H9 (cell line): ENCODE measurements at regions not wholly inside any gene's neighbourhood (a gene's known extent, or its start where the extent isn't known, plus 50 kb on each side); places are given as distances from the start of the nearest gene placed in this dataset.

Source experiments
- DNase-seq: peaks from one replicate; pipeline ENCODE4 v3.0.0-alpha.2; 2017
- H2AFZ ChIP-seq: one replicate; pipeline ENCODE4 v1.6.1; 2013; ENCODE audit warnings: mild to moderate bottlenecking, low read length, control low read depth, moderate library complexity
- H2AK5ac ChIP-seq: 2 replicates; pipeline ENCODE4 v1.6.1; 2013; ENCODE audit warnings: low read length, control low read depth, mixed read lengths; ENCODE audit not compliant: insufficient read length
- H2BK120ac ChIP-seq: one replicate; pipeline ENCODE4 v1.6.1; 2013; ENCODE audit warnings: low read depth, mild to moderate bottlenecking, low read length, control low read depth, inconsistent platforms; ENCODE audit not compliant: poor library complexity, severe bottlenecking
- H2BK12ac ChIP-seq: 2 replicates; pipeline ENCODE4 v1.6.1; 2013; ENCODE audit warnings: low read length, control low read depth, mixed read lengths, low read depth; ENCODE audit not compliant: insufficient read length
- H2BK15ac ChIP-seq: 2 replicates; pipeline ENCODE4 v1.6.1; 2013; ENCODE audit warnings: low read depth, low read length, control low read depth
- H2BK20ac ChIP-seq: one replicate; pipeline ENCODE4 v1.6.1; 2013; ENCODE audit warnings: low read depth, mild to moderate bottlenecking, low read length, control low read depth, inconsistent platforms; ENCODE audit not compliant: poor library complexity, severe bottlenecking
- H2BK5ac ChIP-seq: 2 replicates; pipeline ENCODE4 v1.6.1; 2013; ENCODE audit warnings: low read length, control low read depth, mixed read lengths; ENCODE audit not compliant: insufficient read length
- H3K14ac ChIP-seq: 2 replicates; pipeline ENCODE4 v1.6.1; 2013; ENCODE audit warnings: low read length, control low read depth; ENCODE audit not compliant: insufficient read depth
- H3K18ac ChIP-seq: 2 replicates; pipeline ENCODE4 v1.6.1; 2013; ENCODE audit warnings: low read depth, mild to moderate bottlenecking, mixed read lengths, low read length, control low read depth; ENCODE audit not compliant: insufficient read length
- H3K23ac ChIP-seq: 2 replicates; pipeline ENCODE4 v1.6.1; 2013; ENCODE audit warnings: low read length, control low read depth, mixed read lengths, low read depth; ENCODE audit not compliant: insufficient read length
- H3K23me2 ChIP-seq: 2 replicates; pipeline ENCODE4 v1.6.1; 2013; ENCODE audit warnings: low read depth, mild to moderate bottlenecking, mixed read lengths, low read length, control low read depth; ENCODE audit not compliant: insufficient read length, poor library complexity, severe bottlenecking
- H3K27ac ChIP-seq: 2 replicates; pipeline ENCODE4 v1.5.1; 2013; ENCODE audit warnings: low read length, control low read depth, mixed read lengths, low read depth; ENCODE audit not compliant: insufficient read length
- H3K27me3 ChIP-seq: 2 replicates; pipeline ENCODE4 v1.6.1; 2013; ENCODE audit warnings: low read length, control low read depth, inconsistent platforms; ENCODE audit not compliant: insufficient read depth
- H3K4ac ChIP-seq: 2 replicates; pipeline ENCODE4 v1.6.1; 2013; ENCODE audit warnings: low read depth, mild to moderate bottlenecking, control low read depth, inconsistent platforms, low read length, moderate library complexity
- H3K4me1 ChIP-seq: 2 replicates; pipeline ENCODE4 v1.6.1; 2013; ENCODE audit warnings: low read length, control low read depth, inconsistent platforms; ENCODE audit not compliant: insufficient read depth
- H3K4me2 ChIP-seq: 2 replicates; pipeline ENCODE4 v1.6.1; 2013; ENCODE audit warnings: low read length, control low read depth, mixed read lengths; ENCODE audit not compliant: insufficient read length, insufficient read depth
- H3K56ac ChIP-seq: 2 replicates; pipeline ENCODE4 v1.6.1; 2013; ENCODE audit warnings: low read depth, mild to moderate bottlenecking, mixed read lengths, low read length, control low read depth; ENCODE audit not compliant: insufficient read length
- H3K79me1 ChIP-seq: 2 replicates; pipeline ENCODE4 v1.6.1; 2013; ENCODE audit warnings: low read depth, mild to moderate bottlenecking, moderate library complexity, low read length, control low read depth, inconsistent platforms; ENCODE audit not compliant: insufficient read depth, poor library complexity, severe bottlenecking
- H3K79me2 ChIP-seq: 2 replicates; pipeline ENCODE4 v1.6.1; 2013; ENCODE audit warnings: low read length, control low read depth, inconsistent platforms; ENCODE audit not compliant: insufficient read depth
- H3K9ac ChIP-seq: 2 replicates; pipeline ENCODE4 v1.6.1; 2013; ENCODE audit warnings: low read length, control low read depth, mixed read lengths; ENCODE audit not compliant: insufficient read length; ENCODE audit errors: extremely low read depth
- H3K9me3 ChIP-seq: one replicate; pipeline ENCODE4 v1.6.1; 2013; ENCODE audit warnings: low read depth, low read length, inconsistent platforms; ENCODE audit not compliant: control insufficient read depth
- H3T11ph ChIP-seq: one replicate; pipeline ENCODE4 v1.6.1; 2013; ENCODE audit warnings: mild to moderate bottlenecking, low read length, control low read depth, inconsistent platforms
- H4K20me1 ChIP-seq: one replicate; pipeline ENCODE4 v1.6.1; 2013; ENCODE audit not compliant: control insufficient read depth, insufficient read length, insufficient read depth
- H4K5ac ChIP-seq: 2 replicates; pipeline ENCODE4 v1.6.1; 2013; ENCODE audit warnings: low read depth, mild to moderate bottlenecking, mixed read lengths, low read length, control low read depth; ENCODE audit not compliant: insufficient read length
- H4K8ac ChIP-seq: replicated peaks from 2 replicates; pipeline ENCODE4 v1.6.1; 2013; ENCODE audit warnings: low read length, control low read depth, mixed read lengths, low read depth; ENCODE audit not compliant: insufficient read length
- H4K91ac ChIP-seq: 2 replicates; pipeline ENCODE4 v1.6.1; 2013; ENCODE audit warnings: low read depth, mild to moderate bottlenecking, moderate library complexity, mixed read lengths, low read length, control low read depth; ENCODE audit not compliant: insufficient read length
- H3K27ac Mint-ChIP-seq, 3 experiments: 2 replicates in 2 of 3; 3 replicates in 1 of 3; pipeline ENCODE4 v1.8.0; 2020 to 2021; ENCODE audit warnings: mixed read lengths in 3 of 3, mild to moderate bottlenecking in 1 of 3, moderate library complexity in 1 of 3
- H3K27me3 Mint-ChIP-seq: 2 replicates; pipeline ENCODE4 v1.8.0; 2021; ENCODE audit warnings: low read depth, mild to moderate bottlenecking, moderate library complexity, mixed read lengths
- H3K36me3 Mint-ChIP-seq, 3 experiments: 2 replicates in 2 of 3; 3 replicates in 1 of 3; pipeline ENCODE4 v1.8.0; 2020 to 2021; ENCODE audit warnings: low read depth in 3 of 3, mixed read lengths in 3 of 3; ENCODE audit not compliant: insufficient read depth in 1 of 3
- H3K4me1 Mint-ChIP-seq, 2 experiments: 2 replicates each; pipeline ENCODE4 v1.8.0; 2020; ENCODE audit warnings: mixed read lengths in 2 of 2
- H3K4me3 Mint-ChIP-seq, 2 experiments: 2 replicates in 1 of 2; 3 replicates in 1 of 2; pipeline ENCODE4 v1.8.0; 2020 to 2021; ENCODE audit warnings: mild to moderate bottlenecking in 2 of 2, mixed read lengths in 2 of 2, moderate library complexity in 1 of 2
- H3K9me3 Mint-ChIP-seq, 2 experiments: 2 replicates in 1 of 2; 3 replicates in 1 of 2; pipeline ENCODE4 v1.8.0; 2020; ENCODE audit warnings: mild to moderate bottlenecking in 2 of 2, mixed read lengths in 2 of 2, moderate library complexity in 1 of 2
- WGBS: extraction: QIAGEN DNeasy Blood & Tissue Kit; methylation state at CpG from one replicate; pipeline ENCODE4 v1.1.7; 2013; ENCODE audit warnings: missing lambda C conversion rate, low lambda C conversion rate, mixed read lengths; ENCODE audit not compliant: insufficient read length; ENCODE audit errors: extremely low coverage; 5-methylcytosine and 5-hydroxymethylcytosine counted together
- TF ChIP-seq, protein P1 (sequence below): fragments of 200-600 bp; sonication (generic); conservative IDR thresholded peaks from 3 replicates; pipeline ENCODE4 v1.8.0; 2021; ENCODE audit warnings: antibody characterized with exemption, mild to moderate bottlenecking

DNA sequence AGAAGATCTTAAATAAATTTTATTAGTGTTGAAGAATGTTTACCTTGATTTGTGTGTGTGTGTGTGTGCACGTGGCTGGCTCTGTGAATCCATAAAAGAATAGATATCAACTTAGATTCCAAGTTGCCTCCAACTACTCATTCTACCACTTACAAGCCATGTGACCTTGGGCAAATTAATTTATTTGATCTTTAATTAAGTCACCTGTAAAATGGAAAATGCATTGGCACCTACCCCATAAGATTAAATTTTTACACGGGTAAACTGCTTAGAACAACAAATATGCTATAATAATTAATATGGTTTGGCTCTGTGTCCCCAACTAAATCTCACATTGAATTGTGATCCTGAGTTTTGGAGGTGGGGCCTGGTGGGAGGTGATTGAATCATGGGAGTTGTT lies 604.9 kb upstream of the NRG3 start:
- Histone ChIP-seq H2AK5ac (no peak overlapping the region), H2BK12ac (no peak overlapping the region), H3K79me1 (no peaks in the 10 kb centered on the region), H2BK15ac (no peak overlapping the region), H3K14ac (no peak overlapping the region), H3K9ac (no peak overlapping the region), H2BK5ac (no peak overlapping the region), H3K23ac (no peak overlapping the region), H3K27me3 (no peaks in the 10 kb centered on the region), H3K27ac (no peak overlapping the region), H3K4me2 (no peak overlapping the region), H4K91ac (no peak overlapping the region), H2BK120ac (no peak overlapping the region), H4K5ac (no peak overlapping the region), H3T11ph (no peak overlapping the region), H3K23me2 (no peaks in the 10 kb centered on the region), H2AFZ (no peak overlapping the region), H4K20me1 (no peaks in the 10 kb centered on the region), H3K56ac (no peak overlapping the region), H2BK20ac (no peak overlapping the region), H3K9me3 (no peaks in the 10 kb centered on the region), H3K4me1 (no peaks in the 10 kb centered on the region), H3K79me2 (no peaks in the 10 kb centered on the region), H3K4ac (no peak overlapping the region), H4K8ac (no peak overlapping the region), H3K18ac (no peak overlapping the region)
- DNase-seq, result no peak
- H3K4me1 Mint-ChIP-seq, result no peaks in the 10 kb centered on the region; a peak in 1 of 4 replicates
- H3K9me3 Mint-ChIP-seq, result peaks cover 5 to 9% of the 10 kb centered on the region in 2 experiments
- no peaks in the 10 kb centered on the region for H3K27me3 Mint-ChIP-seq
- WGBS, result no CpG with 5 or more reads among the region's 2 CpGs
- H3K27ac Mint-ChIP-seq, result no peak overlapping the region
- no peak overlapping the region for H3K4me3 Mint-ChIP-seq
- H3K36me3 Mint-ChIP-seq, result peaks cover 2 to 12% (median 3%) of the 10 kb centered on the region in 3 experiments; a peak in 6 of 7 replicates
- TF ChIP-seq, protein P1, sequence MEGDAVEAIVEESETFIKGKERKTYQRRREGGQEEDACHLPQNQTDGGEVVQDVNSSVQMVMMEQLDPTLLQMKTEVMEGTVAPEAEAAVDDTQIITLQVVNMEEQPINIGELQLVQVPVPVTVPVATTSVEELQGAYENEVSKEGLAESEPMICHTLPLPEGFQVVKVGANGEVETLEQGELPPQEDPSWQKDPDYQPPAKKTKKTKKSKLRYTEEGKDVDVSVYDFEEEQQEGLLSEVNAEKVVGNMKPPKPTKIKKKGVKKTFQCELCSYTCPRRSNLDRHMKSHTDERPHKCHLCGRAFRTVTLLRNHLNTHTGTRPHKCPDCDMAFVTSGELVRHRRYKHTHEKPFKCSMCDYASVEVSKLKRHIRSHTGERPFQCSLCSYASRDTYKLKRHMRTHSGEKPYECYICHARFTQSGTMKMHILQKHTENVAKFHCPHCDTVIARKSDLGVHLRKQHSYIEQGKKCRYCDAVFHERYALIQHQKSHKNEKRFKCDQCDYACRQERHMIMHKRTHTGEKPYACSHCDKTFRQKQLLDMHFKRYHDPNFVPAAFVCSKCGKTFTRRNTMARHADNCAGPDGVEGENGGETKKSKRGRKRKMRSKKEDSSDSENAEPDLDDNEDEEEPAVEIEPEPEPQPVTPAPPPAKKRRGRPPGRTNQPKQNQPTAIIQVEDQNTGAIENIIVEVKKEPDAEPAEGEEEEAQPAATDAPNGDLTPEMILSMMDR, result no peak
